HG03135 (cell line): ENCODE measurements at regions not wholly inside any gene's neighbourhood (a gene's known extent, or its start where the extent isn't known, plus 50 kb on each side); places are given as distances from the start of the nearest gene placed in this dataset.

Experiments used
- ATAC-seq: cut with Tn5 transposase; IDR thresholded peaks from one replicate; pipeline ENCODE4 v1.9.1; 2021; ENCODE audit warnings: mild to moderate bottlenecking, moderate library complexity; ENCODE audit not compliant: unreplicated experiment

DNA sequence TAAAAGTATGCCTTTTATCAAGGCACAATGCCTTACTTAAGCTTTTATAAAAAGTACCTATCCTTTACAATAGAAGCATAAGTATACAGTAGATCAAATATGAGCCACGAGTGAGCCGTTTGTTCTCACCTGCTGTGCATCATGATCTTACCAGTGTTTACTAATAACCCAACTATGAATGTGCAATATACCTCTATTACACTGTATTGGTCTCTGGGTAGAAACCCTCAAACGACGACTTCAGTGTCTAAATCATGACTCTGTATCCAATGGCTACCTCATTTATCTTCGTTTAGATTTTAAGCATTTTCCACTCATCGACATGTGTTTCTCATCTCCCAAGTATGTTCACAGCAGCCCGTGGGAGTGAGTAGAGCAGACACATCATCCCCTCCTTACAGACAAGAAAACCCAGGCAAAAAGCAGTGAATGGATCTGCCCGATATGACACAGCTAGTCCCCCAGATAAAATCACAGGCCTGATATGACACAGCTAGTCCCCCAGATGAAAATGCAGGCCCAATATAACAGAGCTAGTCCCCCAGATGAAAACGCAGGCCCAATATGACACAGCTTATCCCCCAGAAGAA is 279.8 kb downstream of the TNS1 start:
- ATAC-seq: no peak

DNA sequence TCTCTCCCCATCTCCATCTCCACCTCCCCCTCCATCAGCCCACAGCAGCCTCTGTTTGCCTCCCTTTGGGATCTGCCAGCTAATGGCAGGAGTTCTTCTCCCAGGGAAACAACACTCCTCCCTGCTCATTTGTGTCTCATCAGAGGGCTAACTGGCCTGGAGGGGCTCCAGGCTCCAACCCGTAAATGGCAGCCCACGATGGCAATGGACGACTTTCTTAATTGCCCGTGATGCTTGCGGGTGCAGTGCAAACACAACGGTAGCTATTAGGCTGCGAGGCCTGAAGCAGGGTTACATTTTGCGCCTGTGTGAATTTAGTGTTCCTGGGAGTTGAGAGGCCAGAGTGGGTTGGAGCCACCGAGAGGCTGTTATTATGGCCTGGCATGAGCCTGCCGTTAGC is 285.1 kb downstream of the TNS1 start:
- no peak for ATAC-seq

DNA sequence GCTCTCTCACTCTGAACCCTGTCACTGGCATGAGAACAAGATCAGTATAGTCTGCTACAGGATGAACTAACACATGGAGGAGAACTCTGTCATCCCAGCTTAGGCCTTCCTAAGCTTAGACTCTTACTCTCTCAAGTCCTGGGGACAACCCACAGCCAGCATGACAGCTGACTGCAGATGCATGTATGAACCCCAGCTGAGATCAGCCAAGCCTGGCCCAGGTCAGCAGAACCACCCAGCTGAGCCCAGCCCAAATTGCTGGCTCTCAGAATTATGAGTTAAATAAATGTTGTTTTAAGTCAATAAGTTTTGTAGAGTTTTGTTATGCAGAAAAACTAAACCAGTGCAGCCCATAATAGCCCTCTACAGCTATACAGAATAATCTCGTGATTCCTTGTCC is 287.3 kb downstream of the TNS1 start:
- ATAC-seq: no peak

DNA sequence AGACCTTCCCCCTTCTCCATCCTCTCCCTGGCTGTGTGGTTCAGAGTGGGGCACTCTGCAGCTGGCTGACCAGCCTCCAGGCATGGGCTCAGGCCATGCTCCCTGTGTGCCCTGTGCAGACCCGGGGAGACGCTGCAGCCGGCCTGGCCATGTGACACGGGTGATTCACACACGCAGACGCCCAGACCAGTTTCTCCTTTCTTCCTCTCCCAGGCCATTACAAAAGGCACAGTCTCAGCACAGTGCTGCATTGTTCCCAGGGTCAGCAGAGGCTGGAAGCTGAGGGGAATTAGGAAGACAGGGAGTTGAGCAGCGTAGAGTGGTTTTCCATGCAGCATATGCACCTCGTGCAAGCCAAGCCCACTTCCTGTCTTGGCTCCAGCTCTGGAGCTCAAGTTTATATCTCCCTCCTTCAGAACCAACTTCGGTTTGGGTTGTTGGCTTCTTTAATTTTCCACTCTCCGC is 288.5 kb downstream of the TNS1 start:
- no peak for ATAC-seq

DNA sequence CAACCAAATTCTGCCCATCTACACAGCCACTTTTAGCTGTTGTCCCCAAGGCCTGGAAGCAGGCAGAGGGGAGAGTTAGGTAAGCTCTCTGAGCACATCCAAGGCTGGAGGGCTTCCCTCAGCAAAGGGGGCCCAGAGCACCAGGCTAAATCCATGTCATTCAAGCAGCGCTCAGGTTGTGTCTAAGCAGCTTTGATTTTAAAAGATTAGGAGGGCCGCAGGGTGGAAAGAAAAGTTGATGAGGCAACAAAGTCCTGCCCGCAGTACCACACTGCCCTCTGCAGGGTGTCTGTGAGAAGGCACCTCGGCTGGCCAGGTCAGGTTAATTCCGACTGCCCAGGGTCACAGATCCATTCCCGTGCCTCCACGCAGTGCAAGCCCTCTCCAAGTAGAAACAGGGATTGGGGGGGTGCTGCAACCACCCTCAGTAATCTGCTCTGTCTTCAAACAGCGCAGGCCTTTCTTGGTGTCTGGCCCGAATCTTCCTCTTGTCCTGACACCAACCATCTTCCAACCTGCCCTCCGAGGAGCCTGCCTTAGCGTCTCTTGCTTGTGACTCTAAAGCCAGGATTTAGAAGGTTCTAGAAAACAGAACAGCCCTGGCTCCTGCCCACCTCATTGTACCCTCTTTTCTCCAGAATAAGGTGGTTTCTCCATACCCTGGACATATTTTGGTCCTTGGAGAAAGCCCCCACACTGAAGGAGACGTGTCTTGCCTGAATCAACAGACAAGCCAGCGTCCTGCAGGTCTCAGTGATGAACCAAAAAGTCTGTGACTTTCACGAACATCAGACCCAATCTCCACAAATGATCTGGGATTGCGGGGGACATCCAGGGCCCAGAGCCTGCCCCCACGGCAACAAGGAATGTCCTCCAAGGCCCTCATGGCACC is 289.2 kb downstream of the TNS1 start:
- no peak for ATAC-seq

DNA sequence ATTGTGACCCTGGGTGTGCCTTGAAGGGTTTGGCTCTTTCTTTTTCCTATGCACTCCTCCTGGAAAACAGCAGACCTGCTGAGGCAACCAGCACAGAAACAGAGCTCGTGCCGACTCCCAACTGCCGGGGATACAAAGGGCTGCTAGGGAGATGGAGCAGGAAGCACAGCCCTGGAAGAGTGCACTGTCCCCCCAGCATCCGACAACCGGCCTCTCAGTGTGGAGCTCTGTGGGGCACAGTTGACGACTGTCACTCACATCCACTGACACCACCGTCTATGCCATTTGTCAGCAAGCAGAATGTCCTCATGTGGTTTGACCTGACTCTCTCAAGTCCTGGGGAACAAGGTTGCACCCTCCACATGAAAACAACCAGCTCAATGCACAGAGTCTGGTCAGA is 290.4 kb downstream of the TNS1 start:
- no peak for ATAC-seq

DNA sequence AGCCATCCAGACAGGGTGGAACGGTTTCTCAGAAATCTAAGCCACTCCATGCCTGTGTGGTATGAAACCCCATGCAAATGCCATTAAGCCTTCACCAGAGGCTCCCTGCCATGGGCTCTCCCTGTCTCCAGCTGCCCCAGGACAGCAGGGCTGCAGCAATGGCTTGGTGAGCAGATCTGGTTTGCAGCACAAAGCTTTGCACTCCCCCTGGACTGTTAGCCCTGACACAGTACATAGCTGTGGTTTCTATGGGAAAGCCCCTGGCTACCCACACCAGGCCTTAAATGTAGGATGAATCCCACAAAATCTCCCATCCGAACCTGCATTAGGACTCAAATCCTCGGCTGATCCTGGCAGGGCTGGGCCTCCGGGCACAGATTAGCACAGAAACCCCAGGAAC is 291.6 kb downstream of the TNS1 start:
- ATAC-seq: no peak

DNA sequence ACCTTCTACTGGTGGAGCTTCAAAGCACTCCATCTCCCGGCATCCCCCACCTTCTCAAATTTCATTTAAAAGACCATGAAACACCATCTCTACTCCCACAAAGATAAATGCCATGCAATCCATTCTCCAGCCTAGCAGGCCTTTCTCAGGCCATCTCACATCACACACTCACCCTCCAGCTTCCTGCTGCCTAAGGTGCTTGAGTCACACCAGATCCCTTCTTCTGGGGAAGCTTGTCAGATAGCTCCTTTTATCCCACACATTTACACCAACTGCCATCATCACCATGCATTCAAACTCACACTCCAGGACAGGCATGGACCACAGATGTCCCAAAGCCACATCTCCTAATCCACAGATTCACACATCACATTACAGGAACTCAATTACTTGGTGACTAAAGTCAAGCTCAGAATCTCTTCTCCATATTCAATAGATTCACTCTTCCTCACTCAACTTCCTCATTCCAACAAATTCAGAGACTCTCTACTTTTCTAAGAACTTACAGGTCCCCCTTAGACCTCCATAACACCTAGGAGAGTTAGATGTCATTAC is 292.5 kb downstream of the TNS1 start:
- ATAC-seq: no peak

DNA sequence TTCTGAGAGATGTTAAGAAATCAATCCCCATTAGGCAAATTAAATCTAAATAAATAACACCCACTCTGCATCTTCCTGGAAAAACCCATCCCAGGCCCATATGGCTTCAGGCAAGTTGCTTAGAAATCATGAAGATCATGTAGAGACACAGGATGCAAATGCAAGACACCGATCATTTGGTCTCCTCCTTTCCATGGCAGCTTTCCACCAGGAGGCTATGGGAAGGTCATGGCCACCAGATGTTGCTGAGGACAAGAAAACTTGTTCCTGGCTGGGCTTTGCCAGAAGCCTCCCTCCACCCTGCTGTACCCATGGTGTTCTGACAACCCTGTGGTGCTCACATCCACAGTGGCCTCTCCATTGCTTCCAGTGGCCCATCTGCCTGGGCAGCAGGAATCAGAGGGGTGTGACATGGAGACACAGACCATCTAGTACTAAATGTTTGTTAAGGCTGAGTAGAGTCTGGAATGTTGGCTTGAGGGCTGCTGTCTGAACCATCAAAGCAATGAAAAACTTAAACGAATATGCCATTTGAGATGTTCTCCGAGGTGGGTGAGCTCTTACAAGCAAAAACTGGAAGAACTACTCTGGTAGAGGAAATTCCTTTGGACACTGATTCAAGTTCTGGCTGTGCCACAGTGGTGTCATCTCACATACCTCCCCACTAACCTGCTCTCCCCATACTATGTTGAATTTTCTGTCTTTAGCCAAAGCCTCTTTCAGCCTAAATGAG is 293.2 kb downstream of the TNS1 start:
- ATAC-seq: no peak

DNA sequence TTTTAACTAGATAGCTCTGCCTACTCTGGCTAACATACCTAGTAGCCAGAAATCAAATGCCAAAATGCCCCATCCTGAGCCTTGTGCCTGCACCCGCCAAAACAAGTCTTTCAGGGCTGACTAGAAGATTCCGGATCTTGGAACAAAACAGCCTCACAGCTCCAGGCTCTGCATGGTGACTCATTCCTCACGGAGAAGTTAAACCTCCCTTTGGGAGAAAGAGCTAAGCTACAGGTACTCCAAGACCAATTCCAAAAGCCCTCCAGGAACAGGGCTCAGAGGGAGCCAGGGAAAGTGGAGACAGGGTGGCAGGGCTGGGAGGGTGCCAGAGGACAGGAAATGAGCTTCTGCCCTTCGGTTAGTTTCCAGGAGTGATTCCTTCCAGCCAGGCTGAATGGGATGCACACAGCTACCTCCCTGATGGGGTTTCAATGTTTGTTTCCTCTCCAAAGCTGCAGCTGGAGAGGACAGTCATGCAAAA is 295.6 kb downstream of the TNS1 start:
- ATAC-seq: no peak

DNA sequence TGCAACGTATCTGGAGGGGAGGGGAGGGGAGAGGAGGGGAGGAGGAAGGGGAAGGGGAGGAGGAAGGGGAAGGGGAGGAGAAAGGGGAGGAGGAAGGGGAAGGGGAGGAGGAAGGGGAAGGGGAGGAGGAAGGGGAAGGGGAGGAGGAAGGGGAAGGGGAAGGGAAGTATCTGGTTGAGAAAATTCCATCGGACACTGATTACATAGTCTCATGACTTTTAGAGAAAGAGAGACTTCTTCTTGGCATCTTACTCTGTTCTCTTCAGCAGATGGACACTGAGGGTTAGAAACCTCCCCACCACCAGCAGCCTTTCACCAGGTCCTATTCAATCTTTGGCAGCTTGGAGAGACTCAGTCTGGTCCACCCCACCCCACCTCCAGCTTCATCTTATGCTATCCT is 296.3 kb downstream of the TNS1 start:
- no peak for ATAC-seq

DNA sequence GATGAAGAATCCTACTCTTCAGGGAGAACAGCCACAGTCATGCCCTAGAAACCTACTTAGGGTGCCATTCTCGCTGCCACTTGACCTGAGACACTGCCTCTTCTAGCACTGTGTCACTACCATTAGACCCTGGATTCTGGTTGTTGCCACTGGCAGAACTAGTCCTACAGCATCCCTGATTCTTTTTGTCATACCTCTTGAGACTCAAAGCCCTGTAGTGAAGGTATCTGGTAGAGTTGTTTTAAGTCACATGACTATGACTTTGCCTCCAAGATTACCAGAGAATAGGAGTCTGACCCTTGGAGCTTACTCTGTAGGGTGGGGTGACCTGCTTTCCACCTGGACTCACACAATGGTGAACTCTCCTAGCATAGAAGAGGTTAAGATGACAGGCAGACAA is 296.7 kb downstream of the TNS1 start:
- no peak for ATAC-seq

DNA sequence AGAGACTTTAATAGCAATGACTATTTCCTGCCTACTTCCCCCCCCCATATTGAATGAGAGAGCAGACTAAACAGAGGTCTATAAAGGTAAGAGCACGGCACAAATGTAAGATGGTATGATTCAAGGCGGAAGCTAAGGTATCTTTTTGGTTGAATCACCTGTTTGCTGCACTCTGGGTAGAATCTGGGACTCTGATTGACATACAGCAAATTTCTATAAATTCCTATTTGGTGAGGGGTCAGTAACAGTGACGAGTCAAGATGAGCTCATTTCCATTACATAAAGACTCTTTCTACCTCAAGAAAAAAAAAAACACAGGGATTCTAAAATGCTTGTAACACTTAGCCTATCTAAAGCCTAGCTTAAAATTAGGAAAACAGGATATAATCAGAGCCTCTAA is 297.3 kb downstream of the TNS1 start:
- no peak for ATAC-seq

DNA sequence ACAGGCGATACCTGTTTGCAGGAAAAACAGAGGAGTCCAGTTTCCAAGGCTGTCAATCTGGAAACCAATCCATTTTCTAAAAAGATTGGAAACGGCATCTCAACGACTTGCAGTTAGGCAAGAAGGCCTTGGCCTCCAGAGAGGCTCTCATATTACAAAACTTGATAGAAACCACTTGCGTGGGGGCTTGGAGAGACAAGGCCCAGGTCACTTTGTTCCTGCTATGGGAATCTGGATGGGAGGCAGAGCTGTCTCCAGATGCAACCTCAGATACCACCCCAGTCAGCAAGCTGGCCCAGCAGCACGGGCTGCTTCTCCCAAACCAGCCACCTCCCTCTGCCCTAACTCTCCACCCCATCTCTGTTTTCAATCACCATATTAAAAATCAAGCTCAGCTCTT is 298.8 kb downstream of the TNS1 start:
- no peak for ATAC-seq

DNA sequence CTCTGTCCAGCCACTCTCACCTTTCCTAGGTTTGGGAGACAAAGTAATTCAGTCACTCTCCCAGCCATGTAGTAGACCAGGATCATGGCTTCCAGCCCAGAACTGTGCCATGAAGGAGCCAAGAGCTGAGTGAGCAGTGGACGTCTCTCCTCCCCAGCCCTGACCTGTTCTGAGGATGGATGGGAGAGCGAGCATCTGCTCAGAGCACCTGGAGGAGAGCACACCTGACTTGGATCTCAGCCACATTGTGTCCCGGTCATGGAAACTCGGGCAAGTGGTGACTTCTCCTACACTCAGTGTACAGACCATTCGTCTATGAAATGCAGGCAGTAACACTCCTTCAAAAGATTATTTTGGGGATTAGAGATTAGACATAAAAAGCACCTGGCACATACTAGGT is 299.7 kb downstream of the TNS1 start:
- no peak for ATAC-seq

DNA sequence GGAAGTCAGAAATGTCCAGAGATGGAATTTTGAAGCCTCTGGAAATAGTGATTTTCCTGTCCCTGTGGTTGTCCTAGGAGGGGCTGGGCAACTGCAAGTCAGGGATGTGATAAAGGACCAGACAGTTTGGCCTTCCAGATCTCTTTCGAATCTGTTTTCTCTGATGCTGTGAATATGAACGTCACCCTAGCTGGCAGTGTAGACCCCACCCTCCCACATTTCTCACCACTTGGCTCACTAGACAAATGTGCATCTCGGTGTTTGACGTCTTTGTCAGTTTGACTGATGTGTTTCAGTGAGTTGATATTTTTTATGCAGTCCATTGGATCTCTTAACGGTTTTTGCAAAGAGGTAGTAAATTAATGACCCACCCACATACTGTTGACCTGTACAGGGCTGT is 301.2 kb downstream of the TNS1 start:
- no peak for ATAC-seq

DNA sequence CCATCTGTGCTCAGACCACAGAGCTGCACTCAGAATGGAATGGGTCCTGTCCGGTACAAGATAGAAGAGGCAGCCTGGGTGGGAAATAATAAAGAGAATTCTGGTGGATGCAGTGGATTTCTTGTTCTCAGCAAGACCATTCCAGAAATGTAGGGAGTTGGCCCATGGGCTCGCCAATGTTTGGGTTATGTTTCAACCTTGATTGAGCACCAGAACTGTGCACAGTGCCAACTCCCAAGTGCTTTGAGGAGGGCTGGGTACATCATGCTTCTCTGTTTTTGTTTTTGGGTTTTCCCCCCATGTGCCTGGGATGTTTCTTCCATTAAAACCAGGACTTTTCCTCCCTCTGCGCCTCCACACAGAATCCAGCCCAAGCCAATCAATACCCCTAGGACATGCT is 304.1 kb downstream of the TNS1 start:
- no peak for ATAC-seq

DNA sequence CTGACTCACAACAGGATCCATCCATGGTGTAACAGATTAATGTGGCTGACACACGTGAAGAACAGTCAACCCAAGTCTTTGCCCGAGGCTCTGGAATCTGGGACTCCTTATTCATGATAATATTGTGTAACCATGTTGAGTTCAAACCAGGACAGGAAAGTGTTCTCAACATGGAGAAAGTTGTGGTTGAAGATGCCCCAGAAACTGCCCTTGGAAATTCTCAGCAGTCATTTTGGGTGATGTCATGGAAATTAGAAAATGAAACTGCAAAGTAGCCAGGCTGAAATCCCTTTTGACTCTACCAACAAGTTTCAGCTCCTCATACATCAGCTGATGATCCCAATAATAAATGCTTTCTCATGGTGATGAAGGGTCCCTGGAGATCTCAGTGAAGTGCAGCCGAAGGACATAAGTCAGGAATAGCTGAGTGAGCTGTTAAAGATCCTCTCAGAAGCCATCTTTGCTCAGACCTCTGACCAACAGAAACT is 307.7 kb downstream of the TNS1 start:
- ATAC-seq: no peak

DNA sequence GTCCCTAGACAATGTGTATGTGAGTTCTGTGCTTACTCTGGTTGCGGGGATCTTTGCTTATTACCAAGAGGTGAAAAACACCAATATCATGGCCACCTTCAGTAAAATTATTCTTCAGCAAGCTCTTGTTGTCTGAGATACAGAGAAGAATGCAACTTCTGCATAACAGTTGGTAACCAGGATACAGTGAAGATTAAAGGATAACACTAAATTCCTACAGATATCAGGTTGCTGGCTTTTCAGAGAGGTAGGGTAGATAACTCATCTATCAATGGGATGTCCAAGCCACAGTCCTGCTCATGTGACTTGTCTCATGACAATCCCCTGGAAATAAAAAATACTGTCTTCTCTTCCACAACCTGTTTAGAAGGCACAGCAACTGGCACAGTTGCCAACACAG is 308.5 kb downstream of the TNS1 start:
- no peak for ATAC-seq

DNA sequence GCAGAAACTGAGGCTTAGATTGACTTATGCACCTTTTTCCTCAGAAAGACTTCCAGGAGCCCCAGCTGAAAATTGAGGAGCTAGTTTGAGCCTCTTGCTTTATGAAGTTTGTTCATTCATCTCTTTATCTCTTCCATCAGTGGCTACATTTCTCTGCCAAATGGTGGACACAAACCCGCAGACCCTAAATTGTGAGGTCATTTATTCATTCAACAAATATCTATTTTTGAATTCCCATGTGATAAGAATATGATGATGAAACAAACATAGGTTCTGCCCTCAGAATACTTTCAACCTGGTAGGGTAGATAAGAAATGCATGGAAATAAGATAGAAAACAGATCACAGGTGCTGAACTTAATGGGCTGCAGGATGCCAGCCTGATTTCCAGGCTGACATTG is 309.4 kb downstream of the TNS1 start:
- ATAC-seq: no peak

DNA sequence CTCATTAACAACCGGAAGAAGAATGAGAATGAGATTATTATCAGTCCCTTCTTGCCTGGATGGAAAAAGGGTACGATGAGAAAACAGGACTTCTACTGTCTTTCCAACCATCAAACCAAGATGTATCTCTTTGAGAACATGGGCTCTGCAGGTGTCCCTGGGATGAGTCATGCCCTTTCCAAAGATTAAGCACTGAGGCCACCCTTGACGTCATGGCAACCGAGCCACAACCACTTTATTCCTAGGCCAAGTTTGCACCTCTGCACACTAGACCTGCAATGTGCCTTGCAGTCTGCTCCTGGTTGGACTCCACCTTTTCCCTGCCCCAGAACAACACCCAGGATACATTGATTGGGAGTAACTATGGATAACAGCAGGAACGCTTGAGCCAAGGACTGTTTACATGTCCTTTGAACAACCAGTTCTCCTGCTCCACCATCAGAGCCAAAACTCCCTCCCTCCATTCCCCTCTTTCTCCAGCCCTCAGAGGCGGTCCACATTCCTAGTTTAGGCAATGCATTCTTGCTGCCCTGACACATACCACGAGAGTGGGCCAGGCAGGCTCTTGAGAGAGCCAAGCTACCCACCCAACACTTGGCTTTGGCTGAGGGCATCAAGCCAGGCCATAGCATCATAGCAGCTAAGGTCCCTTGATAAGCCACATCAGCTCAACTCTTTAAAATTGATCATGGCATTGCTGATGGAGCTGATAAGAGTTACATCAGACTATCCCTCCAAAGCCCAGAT is 310.7 kb downstream of the TNS1 start:
- ATAC-seq: no peak
